HG02571 (cell line): ENCODE measurements at regions not wholly inside any gene's neighbourhood (a gene's known extent, or its start where the extent isn't known, plus 50 kb on each side); places are given as distances from the start of the nearest gene placed in this dataset.

Source experiments
- ATAC-seq: cut with Tn5 transposase; IDR thresholded peaks from one replicate; pipeline ENCODE4 v1.9.1; 2021; ENCODE audit warnings: mild to moderate bottlenecking, moderate library complexity; ENCODE audit not compliant: unreplicated experiment

- no peak for ATAC-seq
Observed at GRCh38 chr11:104661901-104662300, 236.4 kb downstream of the CASP12 start.

DNA sequence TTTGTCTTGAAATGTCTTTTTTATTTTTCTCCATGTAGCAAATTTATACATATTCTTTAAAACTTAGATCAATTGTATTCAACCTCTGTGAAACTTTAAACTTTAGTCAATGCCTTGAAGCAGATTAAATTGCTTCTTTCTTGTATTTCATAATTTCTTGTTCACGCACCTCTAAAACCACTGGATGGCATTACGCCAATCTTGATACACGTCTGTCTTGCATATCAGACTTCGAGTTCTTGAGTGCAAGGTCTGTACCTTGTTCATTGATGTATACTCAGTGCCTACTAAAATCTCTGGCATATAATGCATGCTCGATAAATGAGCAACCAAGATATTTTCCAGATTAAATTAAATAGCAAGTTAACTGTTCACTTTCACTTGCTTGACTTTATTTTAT is 236.8 kb downstream of the CASP12 start:
- ATAC-seq, result no peak

- ATAC-seq, result no peak
Observed at GRCh38 chr11:104658177-104658576, 240.1 kb downstream of the CASP12 start.

- ATAC-seq, result no peak
Observed at GRCh38 chr11:104657083-104657482, 241.2 kb downstream of the CASP12 start.

DNA sequence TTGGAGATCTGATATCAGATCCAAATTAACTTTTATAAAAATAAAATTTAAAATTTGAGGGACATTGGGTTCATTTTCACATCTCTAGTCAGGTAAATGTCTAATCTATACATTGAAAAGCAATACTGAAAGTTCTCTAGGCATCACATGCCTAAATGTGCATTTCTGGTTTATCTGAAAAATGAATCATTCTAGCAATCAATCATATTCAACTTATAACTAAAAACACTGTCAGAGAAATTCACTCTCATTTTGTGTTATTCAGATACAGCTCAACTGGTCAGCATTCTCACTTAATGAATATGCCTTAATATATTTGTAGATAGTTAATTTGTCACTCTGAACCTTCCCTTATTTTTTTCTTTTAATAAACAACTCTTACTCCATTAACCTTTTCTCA is 243.2 kb downstream of the CASP12 start:
- no peak for ATAC-seq

DNA sequence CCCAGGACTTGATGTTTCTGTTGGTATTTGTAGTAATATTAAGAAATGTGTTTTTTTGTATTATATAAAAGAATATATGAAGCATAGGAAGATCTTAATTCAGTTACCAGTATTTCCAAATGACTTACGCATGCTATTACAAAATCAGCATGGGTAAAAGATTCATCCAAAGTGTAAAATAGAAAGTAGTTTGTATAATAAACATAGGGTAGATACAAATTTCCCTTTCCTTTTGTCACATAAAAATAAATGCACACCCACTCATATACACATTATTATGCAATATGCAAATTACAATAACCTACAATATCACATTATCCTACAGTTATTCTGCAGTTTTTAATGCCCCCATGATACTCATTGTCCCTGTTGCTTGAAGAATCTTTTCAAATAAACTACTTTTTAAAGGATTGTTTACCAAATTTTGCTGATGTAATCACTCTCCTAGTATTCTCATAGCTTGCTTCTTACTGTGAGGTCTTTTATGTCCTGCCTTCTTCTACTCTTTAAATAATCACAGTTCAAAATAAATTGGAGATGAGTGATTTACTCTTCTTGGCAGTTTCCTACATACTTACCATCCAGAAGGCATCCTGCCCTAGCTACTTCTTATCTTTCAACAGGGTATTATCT is 244.0 kb downstream of the CASP12 start:
- ATAC-seq, result no peak

DNA sequence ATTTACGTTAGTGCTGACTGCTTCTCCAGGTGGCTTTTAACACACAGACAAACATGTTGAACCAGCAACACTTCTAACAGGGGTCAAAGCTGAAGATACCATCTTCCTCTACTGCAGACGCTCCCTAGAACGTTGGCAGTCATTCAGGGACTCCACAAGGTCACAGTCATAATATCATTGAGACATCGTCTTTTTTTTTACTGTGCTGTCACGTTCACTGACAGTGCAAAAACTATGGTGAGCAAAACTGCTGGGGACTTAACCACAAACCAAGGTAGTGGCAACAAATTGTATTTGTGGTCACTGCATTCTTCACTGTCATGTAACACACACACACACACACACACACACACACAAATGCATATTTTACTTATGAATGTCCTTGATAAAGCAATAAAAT is 244.9 kb downstream of the CASP12 start:
- ATAC-seq, result no peak

GRCh38 chr11:104652996-104653395 is 245.3 kb downstream of the CASP12 start:
- no peak for ATAC-seq

DNA sequence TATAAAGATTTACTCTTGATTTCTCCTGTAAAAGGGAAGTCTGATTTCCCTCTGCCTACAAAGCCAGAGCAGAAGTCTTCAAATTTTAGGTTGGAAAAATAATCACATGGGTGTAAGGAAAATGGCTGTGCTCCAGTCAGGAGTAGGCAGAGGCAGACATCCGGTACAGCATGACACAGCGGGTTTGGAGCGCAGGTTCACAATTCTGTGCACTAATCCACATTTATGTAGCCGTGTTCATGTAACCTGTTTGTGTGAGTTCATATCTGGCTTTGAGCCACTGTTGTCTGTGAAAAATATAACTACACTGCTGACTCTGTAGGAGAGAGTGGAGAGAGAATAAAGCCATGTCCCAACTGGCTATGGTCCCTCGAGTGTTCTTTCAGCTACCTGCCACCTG is 248.0 kb downstream of the CASP12 start:
- ATAC-seq, result no peak

DNA sequence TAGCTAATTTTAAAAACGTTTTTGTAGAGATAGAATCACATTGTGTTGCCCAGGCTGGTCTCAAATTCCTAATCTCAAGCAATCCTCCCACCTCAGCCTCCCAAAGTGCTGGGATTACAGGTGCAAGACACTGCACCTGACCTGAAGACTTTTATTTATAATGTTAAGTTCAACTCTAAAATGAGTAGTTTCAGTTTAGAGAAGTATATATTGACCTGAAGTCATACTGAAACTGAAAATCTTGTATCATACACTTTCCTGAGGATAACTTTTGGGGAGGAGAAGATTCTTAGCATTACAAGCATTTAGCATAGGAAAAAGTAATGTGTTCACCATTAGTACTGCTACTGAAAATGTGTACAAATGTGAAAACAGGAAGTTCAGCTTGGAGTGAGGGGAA is 249.3 kb downstream of the CASP12 start:
- no peak for ATAC-seq

DNA sequence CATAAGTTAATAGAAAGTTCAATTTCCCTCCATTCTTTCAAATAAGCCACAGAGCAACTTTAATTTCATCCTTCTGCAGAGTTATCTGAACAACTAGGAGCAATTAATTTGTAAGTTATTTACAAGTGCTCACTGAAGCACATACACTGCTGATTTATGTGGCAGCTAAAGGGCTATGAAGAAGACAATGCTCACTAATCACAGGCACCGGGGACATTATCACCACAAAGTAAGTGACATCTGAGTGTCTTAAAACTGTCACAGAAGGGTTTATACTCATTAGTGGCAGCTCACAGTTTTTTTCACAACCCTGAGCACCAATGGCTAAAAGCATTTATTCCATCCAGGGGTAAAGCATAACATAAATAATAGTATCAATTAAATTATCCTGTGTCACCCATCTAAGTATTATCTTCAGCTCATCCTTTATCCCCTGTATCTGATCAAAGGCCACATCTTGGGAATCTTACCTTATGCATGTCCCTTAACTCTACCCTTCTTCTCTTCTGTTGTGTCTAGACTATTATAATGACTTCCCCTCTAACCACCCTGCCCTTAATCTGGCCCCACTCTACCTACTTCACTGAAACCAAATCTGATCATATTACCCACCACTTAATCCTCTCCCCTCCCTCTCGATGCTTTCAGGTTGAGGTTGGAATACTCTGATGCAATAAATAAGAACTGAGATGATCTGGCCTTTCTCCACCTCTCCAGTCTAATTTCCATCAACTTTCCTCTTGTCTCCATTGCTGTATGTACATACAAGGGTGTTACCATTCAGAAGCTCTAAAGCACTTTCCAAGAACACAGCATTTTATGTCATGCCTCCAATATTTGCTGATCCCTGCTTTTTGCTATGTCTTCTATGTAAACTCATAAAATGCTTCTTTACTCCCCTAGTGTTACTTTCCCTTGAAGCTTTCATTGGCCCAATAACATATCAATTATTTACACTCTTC is 252.7 kb downstream of the CASP12 start:
- no peak for ATAC-seq

DNA sequence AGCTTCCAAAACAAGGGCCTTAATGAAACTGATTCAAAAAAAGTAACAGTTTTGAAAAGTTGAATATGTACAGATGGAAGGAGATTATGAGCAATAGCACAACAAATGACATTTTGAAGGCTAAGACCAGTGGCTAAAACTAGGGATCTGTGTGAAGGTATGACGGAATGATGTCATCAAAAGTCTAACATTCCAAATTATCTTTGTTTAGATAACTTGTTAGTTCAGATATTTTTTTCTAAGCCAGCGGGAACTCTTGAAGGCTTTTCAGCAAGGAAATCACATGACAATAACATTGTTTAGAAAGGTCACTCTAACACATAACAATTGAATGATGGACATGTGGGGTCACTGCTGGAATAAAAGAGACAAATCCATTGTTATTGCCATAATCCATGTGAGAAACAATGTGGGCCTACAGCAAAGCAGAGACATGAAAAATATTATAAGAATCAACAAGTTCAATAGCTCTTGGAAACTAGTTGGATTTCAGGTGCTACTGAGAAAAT is 260.5 kb downstream of the CASP12 start:
- no peak for ATAC-seq

DNA sequence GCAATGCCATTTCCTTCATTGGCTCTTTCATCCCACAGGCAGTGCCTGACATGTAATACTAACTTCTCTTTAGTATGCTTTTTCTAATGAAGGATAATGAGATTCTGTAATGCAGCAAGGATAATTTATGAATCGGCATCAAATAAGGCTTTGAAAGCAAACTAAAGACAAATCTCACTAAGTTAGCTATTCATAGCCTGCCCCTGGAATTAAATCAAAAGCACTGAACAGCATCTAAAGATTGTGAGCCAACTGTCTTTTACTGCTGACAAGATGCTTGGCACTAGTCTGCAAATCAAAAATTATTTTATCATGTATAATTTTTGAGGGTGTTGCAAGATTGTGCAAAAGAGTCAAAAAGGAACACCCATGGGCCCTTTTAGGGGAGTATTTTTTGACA is 265.0 kb downstream of the CASP12 start:
- no peak for ATAC-seq

- ATAC-seq, result no peak
Observed at GRCh38 chr11:104630352-104630751, 267.9 kb downstream of the CASP12 start.

DNA sequence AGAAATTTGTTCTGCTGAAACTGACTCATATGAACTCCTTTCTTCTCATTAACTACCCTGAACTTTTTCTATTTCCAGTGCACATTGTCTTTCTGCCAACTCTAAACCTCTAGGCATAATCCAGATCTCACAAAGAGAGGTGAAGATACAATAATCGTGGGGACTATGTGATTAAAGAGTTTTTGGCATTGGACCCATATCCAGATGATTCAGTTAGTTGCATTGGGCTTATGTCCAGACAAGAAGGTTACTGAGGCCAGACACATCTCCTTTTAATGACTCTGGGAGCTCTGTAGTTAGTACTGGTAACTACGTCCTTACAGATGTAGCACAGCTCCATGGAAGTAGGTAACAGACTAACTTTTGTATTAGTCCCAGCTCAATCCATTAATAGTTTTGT is 273.0 kb downstream of the CASP12 start:
- no peak for ATAC-seq

DNA sequence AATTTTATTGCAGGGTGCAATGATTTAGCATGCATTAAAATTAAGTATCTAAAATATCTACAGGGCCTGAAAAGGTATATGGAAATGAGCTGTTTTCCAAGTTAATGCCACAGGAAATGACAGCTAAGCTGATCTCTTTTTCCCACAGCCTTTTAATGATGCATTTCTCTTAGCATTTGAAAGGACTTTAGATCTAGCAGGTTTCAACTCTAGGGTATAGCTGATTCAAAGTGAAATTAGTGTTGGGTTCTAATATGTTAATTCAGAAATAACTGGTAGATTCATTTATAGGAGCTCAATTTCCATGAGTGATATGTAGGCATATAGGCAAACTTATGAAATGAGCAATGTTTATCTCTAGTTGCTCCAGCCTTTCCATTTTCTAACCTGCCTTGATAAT is 274.2 kb downstream of the CASP12 start:
- ATAC-seq, result no peak

- ATAC-seq, result no peak
Observed at GRCh38 chr11:104623518-104623917, 274.7 kb downstream of the CASP12 start.

DNA sequence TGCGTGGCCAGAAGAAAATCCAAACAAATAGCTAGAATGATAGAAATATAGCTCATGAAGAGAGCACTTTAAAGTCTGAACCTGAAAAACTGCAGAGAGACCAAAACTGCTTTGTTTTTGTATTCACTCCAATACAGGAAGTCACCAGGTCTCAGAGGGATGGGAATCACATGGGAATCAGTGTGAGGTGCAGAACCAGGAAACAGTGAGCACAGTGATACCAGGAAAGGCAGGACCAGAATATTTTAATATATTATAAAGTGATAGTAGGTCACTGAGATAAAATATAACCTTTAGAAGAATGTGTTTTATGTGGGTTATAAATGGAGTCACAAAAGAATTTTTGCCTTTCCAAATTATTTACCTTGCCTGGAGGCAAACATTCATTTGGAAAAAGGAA is 277.3 kb downstream of the CASP12 start:
- ATAC-seq, result no peak

GRCh38 chr11:104619751-104620150 is 278.5 kb downstream of the CASP12 start:
- no peak for ATAC-seq

DNA sequence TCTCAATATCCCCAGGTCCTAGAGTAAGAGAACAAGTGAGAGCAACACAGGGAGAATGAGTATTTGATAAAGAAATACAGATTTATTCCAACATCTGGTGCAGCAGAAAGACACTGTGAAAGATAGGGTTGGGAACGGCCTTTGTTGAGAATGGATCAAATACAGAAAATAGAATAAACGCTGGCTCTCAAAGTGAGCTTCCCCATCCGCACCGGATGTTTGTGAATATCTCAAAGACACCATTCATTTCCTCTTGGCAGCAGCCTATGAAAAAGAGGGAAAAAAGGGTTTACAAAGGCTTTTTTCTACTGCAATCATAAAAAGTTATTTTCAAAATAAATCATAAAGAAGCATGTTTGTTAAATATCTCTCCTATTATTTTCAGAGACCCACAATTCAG is 279.3 kb downstream of the CASP12 start:
- ATAC-seq, result no peak

GRCh38 chr11:104614961-104615360 is 283.3 kb downstream of the CASP12 start:
- ATAC-seq, result no peak

GRCh38 chr11:104614117-104614680 is 284.1 kb downstream of the CASP12 start:
- no peak for ATAC-seq
